H9 (cell line): ENCODE measurements at regions not wholly inside any gene's neighbourhood (a gene's known extent, or its start where the extent isn't known, plus 50 kb on each side); places are given as distances from the start of the nearest gene placed in this dataset.

Experiments used
- DNase-seq: peaks from one replicate; pipeline ENCODE4 v3.0.0-alpha.2; 2017
- H2AFZ ChIP-seq: one replicate; pipeline ENCODE4 v1.6.1; 2013; ENCODE audit warnings: mild to moderate bottlenecking, low read length, control low read depth, moderate library complexity
- H2AK5ac ChIP-seq: 2 replicates; pipeline ENCODE4 v1.6.1; 2013; ENCODE audit warnings: low read length, control low read depth, mixed read lengths; ENCODE audit not compliant: insufficient read length
- H2BK120ac ChIP-seq: one replicate; pipeline ENCODE4 v1.6.1; 2013; ENCODE audit warnings: low read depth, mild to moderate bottlenecking, low read length, control low read depth, inconsistent platforms; ENCODE audit not compliant: poor library complexity, severe bottlenecking
- H2BK12ac ChIP-seq: 2 replicates; pipeline ENCODE4 v1.6.1; 2013; ENCODE audit warnings: low read length, control low read depth, mixed read lengths, low read depth; ENCODE audit not compliant: insufficient read length
- H2BK15ac ChIP-seq: 2 replicates; pipeline ENCODE4 v1.6.1; 2013; ENCODE audit warnings: low read depth, low read length, control low read depth
- H2BK20ac ChIP-seq: one replicate; pipeline ENCODE4 v1.6.1; 2013; ENCODE audit warnings: low read depth, mild to moderate bottlenecking, low read length, control low read depth, inconsistent platforms; ENCODE audit not compliant: poor library complexity, severe bottlenecking
- H2BK5ac ChIP-seq: 2 replicates; pipeline ENCODE4 v1.6.1; 2013; ENCODE audit warnings: low read length, control low read depth, mixed read lengths; ENCODE audit not compliant: insufficient read length
- H3K14ac ChIP-seq: 2 replicates; pipeline ENCODE4 v1.6.1; 2013; ENCODE audit warnings: low read length, control low read depth; ENCODE audit not compliant: insufficient read depth
- H3K18ac ChIP-seq: 2 replicates; pipeline ENCODE4 v1.6.1; 2013; ENCODE audit warnings: low read depth, mild to moderate bottlenecking, mixed read lengths, low read length, control low read depth; ENCODE audit not compliant: insufficient read length
- H3K23ac ChIP-seq: 2 replicates; pipeline ENCODE4 v1.6.1; 2013; ENCODE audit warnings: low read length, control low read depth, mixed read lengths, low read depth; ENCODE audit not compliant: insufficient read length
- H3K23me2 ChIP-seq: 2 replicates; pipeline ENCODE4 v1.6.1; 2013; ENCODE audit warnings: low read depth, mild to moderate bottlenecking, mixed read lengths, low read length, control low read depth; ENCODE audit not compliant: insufficient read length, poor library complexity, severe bottlenecking
- H3K27ac ChIP-seq: 2 replicates; pipeline ENCODE4 v1.5.1; 2013; ENCODE audit warnings: low read length, control low read depth, mixed read lengths, low read depth; ENCODE audit not compliant: insufficient read length
- H3K27me3 ChIP-seq: 2 replicates; pipeline ENCODE4 v1.6.1; 2013; ENCODE audit warnings: low read length, control low read depth, inconsistent platforms; ENCODE audit not compliant: insufficient read depth
- H3K4ac ChIP-seq: 2 replicates; pipeline ENCODE4 v1.6.1; 2013; ENCODE audit warnings: low read depth, mild to moderate bottlenecking, control low read depth, inconsistent platforms, low read length, moderate library complexity
- H3K4me1 ChIP-seq: 2 replicates; pipeline ENCODE4 v1.6.1; 2013; ENCODE audit warnings: low read length, control low read depth, inconsistent platforms; ENCODE audit not compliant: insufficient read depth
- H3K4me2 ChIP-seq: 2 replicates; pipeline ENCODE4 v1.6.1; 2013; ENCODE audit warnings: low read length, control low read depth, mixed read lengths; ENCODE audit not compliant: insufficient read length, insufficient read depth
- H3K56ac ChIP-seq: 2 replicates; pipeline ENCODE4 v1.6.1; 2013; ENCODE audit warnings: low read depth, mild to moderate bottlenecking, mixed read lengths, low read length, control low read depth; ENCODE audit not compliant: insufficient read length
- H3K79me1 ChIP-seq: 2 replicates; pipeline ENCODE4 v1.6.1; 2013; ENCODE audit warnings: low read depth, mild to moderate bottlenecking, moderate library complexity, low read length, control low read depth, inconsistent platforms; ENCODE audit not compliant: insufficient read depth, poor library complexity, severe bottlenecking
- H3K79me2 ChIP-seq: 2 replicates; pipeline ENCODE4 v1.6.1; 2013; ENCODE audit warnings: low read length, control low read depth, inconsistent platforms; ENCODE audit not compliant: insufficient read depth
- H3K9ac ChIP-seq: 2 replicates; pipeline ENCODE4 v1.6.1; 2013; ENCODE audit warnings: low read length, control low read depth, mixed read lengths; ENCODE audit not compliant: insufficient read length; ENCODE audit errors: extremely low read depth
- H3K9me3 ChIP-seq: one replicate; pipeline ENCODE4 v1.6.1; 2013; ENCODE audit warnings: low read depth, low read length, inconsistent platforms; ENCODE audit not compliant: control insufficient read depth
- H3T11ph ChIP-seq: one replicate; pipeline ENCODE4 v1.6.1; 2013; ENCODE audit warnings: mild to moderate bottlenecking, low read length, control low read depth, inconsistent platforms
- H4K20me1 ChIP-seq: one replicate; pipeline ENCODE4 v1.6.1; 2013; ENCODE audit not compliant: control insufficient read depth, insufficient read length, insufficient read depth
- H4K5ac ChIP-seq: 2 replicates; pipeline ENCODE4 v1.6.1; 2013; ENCODE audit warnings: low read depth, mild to moderate bottlenecking, mixed read lengths, low read length, control low read depth; ENCODE audit not compliant: insufficient read length
- H4K8ac ChIP-seq: replicated peaks from 2 replicates; pipeline ENCODE4 v1.6.1; 2013; ENCODE audit warnings: low read length, control low read depth, mixed read lengths, low read depth; ENCODE audit not compliant: insufficient read length
- H4K91ac ChIP-seq: 2 replicates; pipeline ENCODE4 v1.6.1; 2013; ENCODE audit warnings: low read depth, mild to moderate bottlenecking, moderate library complexity, mixed read lengths, low read length, control low read depth; ENCODE audit not compliant: insufficient read length
- H3K27ac Mint-ChIP-seq, 3 experiments: 2 replicates in 2 of 3; 3 replicates in 1 of 3; pipeline ENCODE4 v1.8.0; 2020 to 2021; ENCODE audit warnings: mixed read lengths in 3 of 3, mild to moderate bottlenecking in 1 of 3, moderate library complexity in 1 of 3
- H3K27me3 Mint-ChIP-seq: 2 replicates; pipeline ENCODE4 v1.8.0; 2021; ENCODE audit warnings: low read depth, mild to moderate bottlenecking, moderate library complexity, mixed read lengths
- H3K36me3 Mint-ChIP-seq, 3 experiments: 2 replicates in 2 of 3; 3 replicates in 1 of 3; pipeline ENCODE4 v1.8.0; 2020 to 2021; ENCODE audit warnings: low read depth in 3 of 3, mixed read lengths in 3 of 3; ENCODE audit not compliant: insufficient read depth in 1 of 3
- H3K4me1 Mint-ChIP-seq, 2 experiments: 2 replicates each; pipeline ENCODE4 v1.8.0; 2020; ENCODE audit warnings: mixed read lengths in 2 of 2
- H3K4me3 Mint-ChIP-seq, 2 experiments: 2 replicates in 1 of 2; 3 replicates in 1 of 2; pipeline ENCODE4 v1.8.0; 2020 to 2021; ENCODE audit warnings: mild to moderate bottlenecking in 2 of 2, mixed read lengths in 2 of 2, moderate library complexity in 1 of 2
- H3K9me3 Mint-ChIP-seq, 2 experiments: 2 replicates in 1 of 2; 3 replicates in 1 of 2; pipeline ENCODE4 v1.8.0; 2020; ENCODE audit warnings: mild to moderate bottlenecking in 2 of 2, mixed read lengths in 2 of 2, moderate library complexity in 1 of 2
- CTCF ChIP-seq: fragments of 200-600 bp; sonication (generic); conservative IDR thresholded peaks from 3 replicates; pipeline ENCODE4 v1.8.0; 2021; ENCODE audit warnings: antibody characterized with exemption, mild to moderate bottlenecking
- WGBS: extraction: QIAGEN DNeasy Blood & Tissue Kit; methylation state at CpG from one replicate; pipeline ENCODE4 v1.1.7; 2013; ENCODE audit warnings: missing lambda C conversion rate, low lambda C conversion rate, mixed read lengths; ENCODE audit not compliant: insufficient read length; ENCODE audit errors: extremely low coverage; 5-methylcytosine and 5-hydroxymethylcytosine counted together

GRCh38 chr16:65415460-65415859, 293.6 kb upstream of the CDH11 start:
- Histone ChIP-seq H3K14ac (no peak overlapping the region), H2BK15ac (no peak overlapping the region), H2BK20ac (no peak overlapping the region), H4K5ac (no peak overlapping the region), H3T11ph (no peak overlapping the region), H4K8ac (no peak overlapping the region), H3K79me2 (no peaks in the 10 kb centered on the region), H2BK120ac (no peak overlapping the region), H2BK5ac (no peak overlapping the region), H3K27me3 (no peaks in the 10 kb centered on the region), H2BK12ac (no peak overlapping the region), H3K9ac (no peak overlapping the region), H2AFZ (no peak overlapping the region), H3K79me1 (no peaks in the 10 kb centered on the region), H3K18ac (no peak overlapping the region), H3K23me2 (no peaks in the 10 kb centered on the region), H4K20me1 (no peaks in the 10 kb centered on the region), H3K4ac (no peak overlapping the region), H3K4me1 (no peaks in the 10 kb centered on the region), H3K9me3 (no peaks in the 10 kb centered on the region), H3K4me2 (no peak overlapping the region), H4K91ac (no peak overlapping the region), H3K56ac (no peak overlapping the region), H3K27ac (no peak overlapping the region), H3K23ac (no peak overlapping the region), H2AK5ac (no peak overlapping the region)
- no CpG with 5 or more reads among the region's 3 CpGs for WGBS
- Mint-ChIP-seq H3K36me3 (peaks cover 0 to 3% (median 0%) of the 10 kb centered on the region in 3 experiments; a peak in 3 of 7 replicates), H3K9me3 (peaks cover 0 to 3% of the 10 kb centered on the region in 2 experiments; a peak in 1 of 5 replicates), H3K4me3 (no peak overlapping the region), H3K27ac (no peak overlapping the region), H3K27me3 (no peaks in the 10 kb centered on the region; the same call in 1 of the 2 replicates), H3K4me1 (peaks cover 0 to 2% of the 10 kb centered on the region in 2 experiments; a peak in 1 of 4 replicates)
- no peak for DNase-seq
- no peak for TF ChIP-seq CTCF
